Liver (tissue), 8 donors: ENCODE measurements at regions not wholly inside any gene's neighbourhood (a gene's known extent, or its start where the extent isn't known, plus 50 kb on each side); places are given as distances from the start of the nearest gene placed in this dataset.

Source experiments
- DNase-seq: peaks from one replicate; pipeline ENCODE4 v3.0.0-alpha.2; 2017; ENCODE audit warnings: low spot score
- H3K27ac ChIP-seq, 2 donors: one replicate each; pipeline ENCODE4 v1.7.0; 2013; ENCODE audit warnings: inconsistent platforms in 2 of 2, low read length in 2 of 2, control low read depth in 1 of 2, low read depth in 1 of 2, mild to moderate bottlenecking in 1 of 2
- H3K27me3 ChIP-seq, 4 donors: one replicate each; pipeline versions ENCODE4 v1.6.1 to v1.7.0; 2013; ENCODE audit warnings: low read length in 3 of 4, inconsistent platforms in 1 of 4, mild to moderate bottlenecking in 1 of 4, moderate library complexity in 1 of 4; ENCODE audit not compliant: control insufficient read depth in 4 of 4, insufficient read depth in 4 of 4
- H3K36me3 ChIP-seq, 4 donors: one replicate each; pipeline versions ENCODE4 v1.6.1 to v1.7.0; 2013; ENCODE audit warnings: low read length in 3 of 4, mild to moderate bottlenecking in 3 of 4, low read depth in 1 of 4, moderate library complexity in 1 of 4; ENCODE audit not compliant: control insufficient read depth in 4 of 4, insufficient read depth in 3 of 4
- H3K4me1 ChIP-seq, 4 donors: one replicate each; pipeline versions ENCODE4 v1.6.1 to v1.7.0; 2013; ENCODE audit warnings: low read length in 3 of 4, mild to moderate bottlenecking in 3 of 4, moderate library complexity in 1 of 4; ENCODE audit not compliant: control insufficient read depth in 4 of 4, insufficient read depth in 4 of 4
- H3K4me3 ChIP-seq, 3 donors: one replicate each; pipeline versions ENCODE4 v1.6.1 to v1.7.0; 2013; ENCODE audit warnings: low read length in 3 of 3, control low read depth in 1 of 3, low read depth in 1 of 3, mild to moderate bottlenecking in 1 of 3
- H3K9ac ChIP-seq, 2 donors: one replicate each; pipeline ENCODE4 v1.7.0; 2013; ENCODE audit warnings: low read length in 2 of 2, mild to moderate bottlenecking in 2 of 2, moderate library complexity in 2 of 2, control low read depth in 1 of 2, low read depth in 1 of 2
- H3K9me3 ChIP-seq, 4 donors: one replicate each; pipeline versions ENCODE4 v1.6.1 to v1.7.0; 2013; ENCODE audit warnings: low read length in 3 of 4; ENCODE audit not compliant: control insufficient read depth in 4 of 4
- CTCF ChIP-seq: fragments of 150-350 bp; IDR thresholded peaks from 2 replicates; pipeline ENCODE4 v1.5.1; 2017; ENCODE audit warnings: improper control_type of control experiment, low read depth, low read length; ENCODE audit not compliant: missing input control
- EGR1 ChIP-seq, 2 donors: IDR thresholded peaks; 2 replicates each; pipeline ENCODE4 v1.6.1; 2016 to 2018; ENCODE audit warnings: antibody characterized with exemption in 2 of 2, low read depth in 2 of 2
- FOXA1 ChIP-seq: IDR thresholded peaks from 2 replicates; pipeline ENCODE4 v1.6.1; 2016; ENCODE audit warnings: antibody characterized with exemption
- FOXA2 ChIP-seq: IDR thresholded peaks from 2 replicates; pipeline ENCODE4 v1.6.1; 2016; ENCODE audit warnings: antibody characterized with exemption
- GABPA ChIP-seq, 2 donors: IDR thresholded peaks in 1 of 2; conservative IDR thresholded peaks in 1 of 2; 2 replicates each; pipeline ENCODE4 v1.6.1; 2016; ENCODE audit warnings: antibody characterized with exemption in 2 of 2, mild to moderate bottlenecking in 1 of 2, moderate library complexity in 1 of 2
- HNF4A ChIP-seq, 2 donors: conservative IDR thresholded peaks; 2 replicates each; pipeline ENCODE4 v1.6.1; 2016; ENCODE audit warnings: antibody characterized with exemption in 2 of 2, mild to moderate bottlenecking in 2 of 2
- HNF4G ChIP-seq: IDR thresholded peaks from 2 replicates; pipeline ENCODE4 v1.6.1; 2016; ENCODE audit warnings: antibody characterized with exemption
- JUND ChIP-seq, 2 donors: IDR thresholded peaks; 2 replicates each; pipeline ENCODE4 v1.6.1; 2016; ENCODE audit warnings: antibody characterized with exemption in 2 of 2
- NR2F2 ChIP-seq: IDR thresholded peaks from 2 replicates; pipeline ENCODE4 v1.6.1; 2016; ENCODE audit warnings: antibody characterized with exemption
- RAD21 ChIP-seq, 2 donors: IDR thresholded peaks; 2 replicates each; pipeline ENCODE4 v1.6.1; 2016; ENCODE audit warnings: antibody characterized with exemption in 2 of 2, mild to moderate bottlenecking in 2 of 2
- RXRA ChIP-seq, 2 donors: IDR thresholded peaks; 2 replicates each; pipeline ENCODE4 v1.6.1; 2017 to 2018; ENCODE audit warnings: antibody characterized with exemption in 2 of 2, mild to moderate bottlenecking in 1 of 2
- SP1 ChIP-seq: IDR thresholded peaks from 2 replicates; pipeline ENCODE4 v1.6.1; 2018; ENCODE audit warnings: antibody characterized with exemption, mild to moderate bottlenecking
- TAF1 ChIP-seq: conservative IDR thresholded peaks from 2 replicates; pipeline ENCODE4 v1.6.1; 2016; ENCODE audit warnings: antibody characterized with exemption, mild to moderate bottlenecking
- YY1 ChIP-seq: IDR thresholded peaks from 2 replicates; pipeline ENCODE4 v1.6.1; 2016; ENCODE audit warnings: antibody characterized with exemption, mild to moderate bottlenecking
- WGBS: extraction: QIAGEN DNeasy Blood & Tissue Kit; methylation state at CpG from one replicate; pipeline ENCODE4 v1.1.7; 2013; 5-methylcytosine and 5-hydroxymethylcytosine counted together
- TF ChIP-seq, protein P1 (sequence below): IDR thresholded peaks from 2 replicates; pipeline ENCODE4 v1.6.1; 2016; ENCODE audit warnings: antibody characterized with exemption
- TF ChIP-seq, protein P2 (sequence below): IDR thresholded peaks from 2 replicates; pipeline ENCODE4 v1.6.1; 2016; ENCODE audit warnings: antibody characterized with exemption
- TF ChIP-seq, protein P3 (sequence below): IDR thresholded peaks from 2 replicates; pipeline ENCODE4 v1.6.1; 2016; ENCODE audit warnings: antibody characterized with exemption
- TF ChIP-seq, protein P4 (sequence below): IDR thresholded peaks from 2 replicates; pipeline ENCODE4 v1.6.1; 2016; ENCODE audit warnings: antibody characterized with exemption, mild to moderate bottlenecking
- donor health status: healthy.
- donor health status: healthy.
- donor health status: healthy.
- donor health status: healthy.
- donor health status: healthy.

- no peak for TF ChIP-seq NR2F2
- TF ChIP-seq RXRA (IDR thresholded peaks at IDR 0.05): no peak
- no peak for TF ChIP-seq HNF4A (conservative IDR thresholded peaks at IDR 0.05)
- no peak for TF ChIP-seq JUND (IDR thresholded peaks at IDR 0.05)
- TF ChIP-seq, protein P1, sequence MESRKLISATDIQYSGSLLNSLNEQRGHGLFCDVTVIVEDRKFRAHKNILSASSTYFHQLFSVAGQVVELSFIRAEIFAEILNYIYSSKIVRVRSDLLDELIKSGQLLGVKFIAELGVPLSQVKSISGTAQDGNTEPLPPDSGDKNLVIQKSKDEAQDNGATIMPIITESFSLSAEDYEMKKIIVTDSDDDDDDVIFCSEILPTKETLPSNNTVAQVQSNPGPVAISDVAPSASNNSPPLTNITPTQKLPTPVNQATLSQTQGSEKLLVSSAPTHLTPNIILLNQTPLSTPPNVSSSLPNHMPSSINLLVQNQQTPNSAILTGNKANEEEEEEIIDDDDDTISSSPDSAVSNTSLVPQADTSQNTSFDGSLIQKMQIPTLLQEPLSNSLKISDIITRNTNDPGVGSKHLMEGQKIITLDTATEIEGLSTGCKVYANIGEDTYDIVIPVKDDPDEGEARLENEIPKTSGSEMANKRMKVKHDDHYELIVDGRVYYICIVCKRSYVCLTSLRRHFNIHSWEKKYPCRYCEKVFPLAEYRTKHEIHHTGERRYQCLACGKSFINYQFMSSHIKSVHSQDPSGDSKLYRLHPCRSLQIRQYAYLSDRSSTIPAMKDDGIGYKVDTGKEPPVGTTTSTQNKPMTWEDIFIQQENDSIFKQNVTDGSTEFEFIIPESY: no peak
- no peak for TF ChIP-seq GABPA (IDR thresholded peaks at IDR 0.05 in 1 of 2, conservative IDR thresholded peaks at IDR 0.05 in 1 of 2)
- no peak for TF ChIP-seq SP1
- TF ChIP-seq EGR1 (IDR thresholded peaks at IDR 0.05; ENCODE audit: low read depth in 2 of 2): no peak
- no peak for TF ChIP-seq FOXA1
- TF ChIP-seq RAD21 (IDR thresholded peaks at IDR 0.05): no peak
- no peak for TF ChIP-seq TAF1
- H3K27me3 ChIP-seq: no peaks in the 10 kb centered on the region
- no peaks in the 10 kb centered on the region for H3K36me3 ChIP-seq
- DNase-seq: no peak
- no peak overlapping the region for H3K9ac ChIP-seq
- H3K4me1 ChIP-seq: no peaks in the 10 kb centered on the region
- no peak overlapping the region for H3K27ac ChIP-seq
- no peak overlapping the region for H3K4me3 ChIP-seq
- 73% methylated on average over 2 of the region's 2 CpGs for WGBS
- no peaks in the 10 kb centered on the region for H3K9me3 ChIP-seq
Measured at GRCh38 chr2:56648802-56649201, 465.0 kb downstream of the CCDC85A start.

GRCh38 chr2:56654936-56655335, 471.1 kb downstream of the CCDC85A start:
- DNase-seq: no peak

DNA sequence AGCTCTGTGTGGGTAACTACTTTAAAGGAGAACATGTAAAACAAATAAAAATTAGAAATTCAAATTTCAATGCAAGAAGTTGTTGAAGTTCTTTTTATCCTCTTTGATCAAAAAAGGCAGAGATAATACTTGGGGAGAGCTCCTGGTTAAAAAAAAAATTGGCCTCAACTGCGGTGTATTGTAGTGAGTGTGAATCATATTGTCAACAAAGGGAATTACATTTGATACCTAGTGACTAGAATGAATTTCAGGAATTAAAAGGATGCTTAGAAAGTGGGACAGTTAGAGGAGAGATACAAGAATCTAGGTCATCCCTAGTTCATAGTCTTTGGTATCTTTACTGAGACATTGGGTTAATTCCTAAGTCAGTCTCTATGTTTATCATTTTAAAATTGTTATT, 473.0 kb downstream of the CCDC85A start:
- Histone ChIP-seq H3K4me1 (no peaks in the 10 kb centered on the region), H3K27ac (no peak overlapping the region), H3K27me3 (no peaks in the 10 kb centered on the region), H3K9ac (no peak overlapping the region), H3K36me3 (no peaks in the 10 kb centered on the region), H3K9me3 (no peaks in the 10 kb centered on the region), H3K4me3 (no peak overlapping the region)
- TF ChIP-seq, protein P2, sequence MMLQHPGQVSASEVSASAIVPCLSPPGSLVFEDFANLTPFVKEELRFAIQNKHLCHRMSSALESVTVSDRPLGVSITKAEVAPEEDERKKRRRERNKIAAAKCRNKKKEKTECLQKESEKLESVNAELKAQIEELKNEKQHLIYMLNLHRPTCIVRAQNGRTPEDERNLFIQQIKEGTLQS: no peak
- TF ChIP-seq, protein P3, sequence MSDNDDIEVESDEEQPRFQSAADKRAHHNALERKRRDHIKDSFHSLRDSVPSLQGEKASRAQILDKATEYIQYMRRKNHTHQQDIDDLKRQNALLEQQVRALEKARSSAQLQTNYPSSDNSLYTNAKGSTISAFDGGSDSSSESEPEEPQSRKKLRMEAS: no peak
- no peak for TF ChIP-seq CTCF
- no peak for TF ChIP-seq GABPA (IDR thresholded peaks at IDR 0.05 in 1 of 2, conservative IDR thresholded peaks at IDR 0.05 in 1 of 2)
- TF ChIP-seq TAF1: no peak
- TF ChIP-seq FOXA2: no peak
- TF ChIP-seq, protein P4, sequence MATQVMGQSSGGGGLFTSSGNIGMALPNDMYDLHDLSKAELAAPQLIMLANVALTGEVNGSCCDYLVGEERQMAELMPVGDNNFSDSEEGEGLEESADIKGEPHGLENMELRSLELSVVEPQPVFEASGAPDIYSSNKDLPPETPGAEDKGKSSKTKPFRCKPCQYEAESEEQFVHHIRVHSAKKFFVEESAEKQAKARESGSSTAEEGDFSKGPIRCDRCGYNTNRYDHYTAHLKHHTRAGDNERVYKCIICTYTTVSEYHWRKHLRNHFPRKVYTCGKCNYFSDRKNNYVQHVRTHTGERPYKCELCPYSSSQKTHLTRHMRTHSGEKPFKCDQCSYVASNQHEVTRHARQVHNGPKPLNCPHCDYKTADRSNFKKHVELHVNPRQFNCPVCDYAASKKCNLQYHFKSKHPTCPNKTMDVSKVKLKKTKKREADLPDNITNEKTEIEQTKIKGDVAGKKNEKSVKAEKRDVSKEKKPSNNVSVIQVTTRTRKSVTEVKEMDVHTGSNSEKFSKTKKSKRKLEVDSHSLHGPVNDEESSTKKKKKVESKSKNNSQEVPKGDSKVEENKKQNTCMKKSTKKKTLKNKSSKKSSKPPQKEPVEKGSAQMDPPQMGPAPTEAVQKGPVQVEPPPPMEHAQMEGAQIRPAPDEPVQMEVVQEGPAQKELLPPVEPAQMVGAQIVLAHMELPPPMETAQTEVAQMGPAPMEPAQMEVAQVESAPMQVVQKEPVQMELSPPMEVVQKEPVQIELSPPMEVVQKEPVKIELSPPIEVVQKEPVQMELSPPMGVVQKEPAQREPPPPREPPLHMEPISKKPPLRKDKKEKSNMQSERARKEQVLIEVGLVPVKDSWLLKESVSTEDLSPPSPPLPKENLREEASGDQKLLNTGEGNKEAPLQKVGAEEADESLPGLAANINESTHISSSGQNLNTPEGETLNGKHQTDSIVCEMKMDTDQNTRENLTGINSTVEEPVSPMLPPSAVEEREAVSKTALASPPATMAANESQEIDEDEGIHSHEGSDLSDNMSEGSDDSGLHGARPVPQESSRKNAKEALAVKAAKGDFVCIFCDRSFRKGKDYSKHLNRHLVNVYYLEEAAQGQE: no peak
- TF ChIP-seq HNF4A (conservative IDR thresholded peaks at IDR 0.05): no peak
- no peak for TF ChIP-seq EGR1 (IDR thresholded peaks at IDR 0.05; ENCODE audit: low read depth in 2 of 2)
- no peak for TF ChIP-seq RAD21 (IDR thresholded peaks at IDR 0.05)
- no peak for TF ChIP-seq YY1
- no peak for TF ChIP-seq JUND (IDR thresholded peaks at IDR 0.05)
- no peak for TF ChIP-seq SP1
- TF ChIP-seq FOXA1: no peak
- no peak for TF ChIP-seq RXRA (IDR thresholded peaks at IDR 0.05)
- no peak for TF ChIP-seq HNF4G
- TF ChIP-seq NR2F2: no peak
- TF ChIP-seq, protein P1: no peak
- DNase-seq: no peak
- 81% methylated on average over 1 of the region's 1 CpG for WGBS

More at GRCh38 chr2:56654936-56655335, 471.1 kb downstream of the CCDC85A start:
- no peak overlapping the region for H3K27ac ChIP-seq
- no peaks in the 10 kb centered on the region for H3K4me1 ChIP-seq
- TF ChIP-seq HNF4A (conservative IDR thresholded peaks at IDR 0.05): no peak
- no peak for TF ChIP-seq SP1
- no peaks in the 10 kb centered on the region for H3K36me3 ChIP-seq
- no peak overlapping the region for H3K9ac ChIP-seq
- H3K9me3 ChIP-seq: no peaks in the 10 kb centered on the region
- no peak overlapping the region for H3K4me3 ChIP-seq
- H3K27me3 ChIP-seq: no peaks in the 10 kb centered on the region
